Kidney (tissue), 13 donors: ENCODE measurements at regions not wholly inside any gene's neighbourhood (a gene's known extent, or its start where the extent isn't known, plus 50 kb on each side); places are given as distances from the start of the nearest gene placed in this dataset.

Experiments used
- DNase-seq, 5 donors: peaks; one replicate each; pipeline ENCODE4 v3.0.0-alpha.2; 2013 to 2020
- FAIRE-seq: peaks from 2 replicates; lab custom pipeline; 2012; peaks lifted over from hg19 to GRCh38; lab: Jason Lieb, UNC
- H3K27ac ChIP-seq, 2 donors: one replicate each; pipeline ENCODE4 v1.7.0; 2013; ENCODE audit warnings: low read depth in 2 of 2, low read length in 2 of 2, inconsistent platforms in 1 of 2
- H3K27me3 ChIP-seq: one replicate; pipeline ENCODE4 v1.7.1; 2013; ENCODE audit warnings: low read length, inconsistent platforms; ENCODE audit not compliant: control insufficient read depth, insufficient read depth
- H3K36me3 ChIP-seq, 3 donors: one replicate each; pipeline versions ENCODE4 v1.7.0 to v1.7.1; 2013; ENCODE audit warnings: low read length in 3 of 3, control low read depth in 1 of 3, inconsistent platforms in 1 of 3; ENCODE audit not compliant: insufficient read depth in 3 of 3, control insufficient read depth in 2 of 3
- H3K4me1 ChIP-seq, 3 donors: one replicate each; pipeline versions ENCODE4 v1.7.0 to v1.7.1; 2013; ENCODE audit warnings: low read length in 3 of 3, inconsistent platforms in 1 of 3, low read depth in 1 of 3; ENCODE audit not compliant: control insufficient read depth in 2 of 3, insufficient read depth in 2 of 3
- H3K4me3 ChIP-seq, 3 donors: one replicate each; pipeline versions ENCODE4 v1.7.0 to v1.8.1; 2013; ENCODE audit warnings: low read length in 3 of 3, control low read depth in 1 of 3, inconsistent platforms in 1 of 3
- H3K9ac ChIP-seq, 3 donors: one replicate each; pipeline versions ENCODE4 v1.7.0 to v1.7.1; 2013; ENCODE audit warnings: low read length in 3 of 3, control low read depth in 1 of 3, inconsistent platforms in 1 of 3
- H3K9me3 ChIP-seq, 3 donors: one replicate each; pipeline versions ENCODE4 v1.7.0 to v1.7.1; 2013; ENCODE audit warnings: low read length in 3 of 3, control low read depth in 1 of 3, inconsistent platforms in 1 of 3; ENCODE audit not compliant: control insufficient read depth in 2 of 3, insufficient read depth in 1 of 3
- intact Hi-C: fragments of 100-400 bp; cut with DNase I; formaldehyde crosslinking; loops from one replicate; pipeline ENCODE4 v1.11.1; 2022
- TF ChIP-seq, protein P1 (sequence below): IDR thresholded peaks from 3 replicates; pipeline ENCODE4 v1.5.1; 2012; ENCODE audit warnings: mild to moderate bottlenecking, moderate library complexity, borderline replicate concordance; ENCODE audit not compliant: insufficient read depth; ENCODE audit errors: extremely low read depth
- donor health status: control.
- donor health status: control.
- donor health status: control.
- donor health status: control.
- donor health status: control.
- donor health status: DM: yes; HTN: yes; CAD: no.
- donor health status: Normal renal cell carcinoma (clear cell type).

DNA sequence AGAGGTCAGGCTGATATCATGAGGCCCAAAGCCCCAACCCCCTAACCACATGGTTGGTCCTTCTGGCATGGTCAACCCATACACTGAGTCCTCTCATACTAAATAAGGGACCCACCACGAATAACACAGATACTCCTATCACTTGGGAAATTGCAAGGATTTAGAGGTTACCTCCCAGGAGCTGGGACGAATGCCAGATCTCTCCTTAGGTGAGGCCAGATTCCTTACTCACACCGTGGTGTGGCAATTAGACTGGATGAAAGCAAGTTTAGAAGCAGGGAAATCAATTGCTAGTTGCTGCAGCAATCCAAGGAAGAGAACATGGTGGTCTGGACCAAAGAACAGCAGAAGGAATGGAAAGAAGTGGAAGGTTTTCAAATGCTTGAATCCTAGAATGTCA, 60.1 kb downstream of the IER5 start:
- no peaks in the 10 kb centered on the region for H3K9me3 ChIP-seq
- FAIRE-seq (no peak), DNase-seq (no peak)
- peaks cover 0 to 5% (median 4%) of the 10 kb centered on the region in 3 donors for H3K4me1 ChIP-seq
- no peak overlapping the region for H3K9ac ChIP-seq
- intact Hi-C loops, result loop anchor here (10.0 kb wide), 1 partner anchor 64 kb away; the partner anchor contains the start of gene IER5
- no peaks in the 10 kb centered on the region for H3K36me3 ChIP-seq
- TF ChIP-seq, protein P1, sequence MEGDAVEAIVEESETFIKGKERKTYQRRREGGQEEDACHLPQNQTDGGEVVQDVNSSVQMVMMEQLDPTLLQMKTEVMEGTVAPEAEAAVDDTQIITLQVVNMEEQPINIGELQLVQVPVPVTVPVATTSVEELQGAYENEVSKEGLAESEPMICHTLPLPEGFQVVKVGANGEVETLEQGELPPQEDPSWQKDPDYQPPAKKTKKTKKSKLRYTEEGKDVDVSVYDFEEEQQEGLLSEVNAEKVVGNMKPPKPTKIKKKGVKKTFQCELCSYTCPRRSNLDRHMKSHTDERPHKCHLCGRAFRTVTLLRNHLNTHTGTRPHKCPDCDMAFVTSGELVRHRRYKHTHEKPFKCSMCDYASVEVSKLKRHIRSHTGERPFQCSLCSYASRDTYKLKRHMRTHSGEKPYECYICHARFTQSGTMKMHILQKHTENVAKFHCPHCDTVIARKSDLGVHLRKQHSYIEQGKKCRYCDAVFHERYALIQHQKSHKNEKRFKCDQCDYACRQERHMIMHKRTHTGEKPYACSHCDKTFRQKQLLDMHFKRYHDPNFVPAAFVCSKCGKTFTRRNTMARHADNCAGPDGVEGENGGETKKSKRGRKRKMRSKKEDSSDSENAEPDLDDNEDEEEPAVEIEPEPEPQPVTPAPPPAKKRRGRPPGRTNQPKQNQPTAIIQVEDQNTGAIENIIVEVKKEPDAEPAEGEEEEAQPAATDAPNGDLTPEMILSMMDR, result no peak
- H3K27ac ChIP-seq, result no peak overlapping the region
- H3K4me3 ChIP-seq, result no peak overlapping the region
- H3K27me3 ChIP-seq, result no peaks in the 10 kb centered on the region

DNA sequence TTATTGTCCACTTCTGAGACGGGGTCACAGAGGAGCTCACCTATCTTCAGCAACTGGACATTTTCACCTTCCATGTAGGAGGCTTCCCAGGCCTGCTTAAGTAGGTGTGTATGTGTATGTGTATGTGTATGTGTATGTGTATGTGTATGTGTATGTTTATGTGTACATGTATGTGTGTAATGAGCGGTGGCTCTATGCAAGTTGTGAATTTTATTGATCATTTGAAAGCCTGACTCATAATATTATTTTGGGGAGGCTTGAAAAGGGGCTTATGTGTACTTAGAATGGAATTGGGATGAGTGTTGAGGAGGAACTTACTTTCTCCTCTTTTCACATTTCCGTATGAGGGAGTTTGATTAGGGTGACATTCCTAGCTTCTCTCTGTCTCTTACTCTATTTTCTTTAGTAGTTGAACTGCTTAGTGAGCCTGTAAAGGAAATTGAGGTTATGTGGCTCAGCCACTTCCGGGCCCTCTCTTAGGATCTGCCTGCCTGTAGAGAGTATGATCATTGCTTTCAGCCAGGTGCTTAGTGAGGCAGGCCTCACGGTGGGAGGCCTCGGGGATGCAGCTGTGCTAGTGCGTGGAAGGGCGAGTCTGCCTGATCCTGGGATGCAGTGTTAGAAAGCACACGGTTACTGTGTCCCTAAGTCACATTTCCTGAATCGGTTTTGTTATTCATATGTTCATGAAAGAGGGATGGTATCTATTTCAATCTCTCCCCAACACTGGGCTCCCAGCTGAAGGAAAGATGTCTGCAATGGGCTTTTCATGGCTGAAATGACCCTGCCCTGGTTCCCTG, 61.0 kb downstream of the IER5 start:
- Histone ChIP-seq H3K27me3 (no peaks in the 10 kb centered on the region), H3K4me3 (no peak overlapping the region), H3K9ac (no peak overlapping the region), H3K9me3 (no peaks in the 10 kb centered on the region), H3K27ac (no peak overlapping the region), H3K36me3 (no peaks in the 10 kb centered on the region), H3K4me1 (peaks cover 0 to 5% (median 4%) of the 10 kb centered on the region in 3 donors)
- DNase-seq (no peak), FAIRE-seq (no peak)
- TF ChIP-seq, protein P1, result no peak
- intact Hi-C loops, result loop anchor here (10.0 kb wide), 1 partner anchor 65 kb away; the partner anchor contains the start of gene IER5

DNA sequence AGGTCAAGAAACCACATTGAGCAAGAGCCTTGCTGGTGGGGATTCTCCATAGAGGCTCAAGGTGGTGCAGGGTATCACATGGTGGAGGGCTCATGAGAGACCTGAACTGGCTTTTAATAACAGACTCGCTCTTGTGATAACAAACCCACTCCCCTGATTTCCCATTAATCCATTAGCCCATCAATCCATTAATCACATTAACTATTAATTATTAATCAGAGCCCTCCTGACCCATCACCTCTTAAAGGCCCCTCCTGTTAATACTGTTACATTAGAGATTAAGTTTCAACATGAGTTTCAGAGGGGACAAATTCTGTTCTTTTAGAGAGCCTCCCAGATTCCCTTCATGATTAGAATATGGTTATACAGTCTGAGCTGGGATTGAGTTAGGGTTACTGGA, 61.8 kb downstream of the IER5 start:
- no peaks in the 10 kb centered on the region for H3K9me3 ChIP-seq
- intact Hi-C loops, result no loop called here
- FAIRE-seq (no peak), DNase-seq (no peak)
- H3K36me3 ChIP-seq, result no peaks in the 10 kb centered on the region
- H3K9ac ChIP-seq, result no peak overlapping the region
- no peak overlapping the region for H3K27ac ChIP-seq
- no peak overlapping the region for H3K4me3 ChIP-seq
- no peaks in the 10 kb centered on the region for H3K27me3 ChIP-seq
- peaks cover 0 to 5% (median 4%) of the 10 kb centered on the region in 3 donors for H3K4me1 ChIP-seq
- TF ChIP-seq, protein P1, result no peak
